Subcutaneous abdominal adipose tissue (tissue), 5 donors: ENCODE measurements at regions not wholly inside any gene's neighbourhood (a gene's known extent, or its start where the extent isn't known, plus 50 kb on each side); places are given as distances from the start of the nearest gene placed in this dataset.
"Not testable (repeated sequence)": the region's sequence is repeated elsewhere in the genome, so short reads cannot be mapped to it uniquely, and the experiment has no call there.

Experiments
- H3K27ac ChIP-seq: one replicate; pipeline ENCODE4 v1.7.0; 2013; ENCODE audit warnings: low read depth, mild to moderate bottlenecking, inconsistent platforms, low read length, moderate library complexity
- H3K27me3 ChIP-seq, 5 donors: one replicate each; pipeline ENCODE4 v1.7.0; 2013; ENCODE audit warnings: low read length in 5 of 5, inconsistent platforms in 1 of 5; ENCODE audit not compliant: control insufficient read depth in 5 of 5, insufficient read depth in 4 of 5
- H3K36me3 ChIP-seq, 5 donors: one replicate each; pipeline ENCODE4 v1.7.0; 2013; ENCODE audit warnings: low read length in 5 of 5; ENCODE audit not compliant: control insufficient read depth in 5 of 5, insufficient read depth in 5 of 5
- H3K4me1 ChIP-seq, 5 donors: one replicate each; pipeline ENCODE4 v1.7.0; 2013; ENCODE audit warnings: low read length in 5 of 5, mild to moderate bottlenecking in 3 of 5, moderate library complexity in 1 of 5; ENCODE audit not compliant: control insufficient read depth in 5 of 5, insufficient read depth in 5 of 5
- H3K4me3 ChIP-seq, 5 donors: one replicate each; pipeline ENCODE4 v1.7.0; 2013; ENCODE audit warnings: low read length in 5 of 5, low read depth in 1 of 5
- H3K9ac ChIP-seq, 5 donors: one replicate each; pipeline ENCODE4 v1.7.0; 2013; ENCODE audit warnings: low read length in 5 of 5, mild to moderate bottlenecking in 4 of 5, moderate library complexity in 3 of 5
- H3K9me3 ChIP-seq, 5 donors: one replicate each; pipeline ENCODE4 v1.7.0; 2013; ENCODE audit warnings: low read length in 5 of 5; ENCODE audit not compliant: control insufficient read depth in 5 of 5
- donor health status: healthy.
- donor health status: healthy.
- donor health status: healthy.
- donor health status: healthy.
- donor health status: healthy.

DNA sequence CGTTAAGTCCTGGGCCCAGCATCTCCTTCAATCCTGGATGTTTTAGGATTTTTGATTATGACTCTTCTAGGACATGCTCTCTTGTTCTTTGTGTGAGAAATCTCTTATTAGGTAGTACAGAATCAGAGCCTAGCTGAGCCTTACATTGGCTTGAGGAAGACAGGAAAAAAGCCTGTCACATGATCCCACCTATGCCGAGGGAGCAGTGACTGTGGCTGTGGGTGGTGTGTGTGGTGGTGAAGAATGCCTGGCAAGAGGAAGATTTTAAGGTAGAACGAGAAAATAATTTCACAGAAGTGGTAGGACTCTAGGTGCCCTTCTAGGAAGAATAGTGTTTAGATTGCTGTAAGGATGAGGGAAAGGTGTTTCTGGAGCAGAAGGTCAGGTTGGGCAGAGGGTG is 449.5 kb upstream of the PROX1 start:
- no peaks in the 10 kb centered on the region for H3K27me3 ChIP-seq
- no peak overlapping the region for H3K9ac ChIP-seq
- H3K9me3 ChIP-seq = no peaks in the 10 kb centered on the region
- no peak overlapping the region for H3K4me3 ChIP-seq
- H3K4me1 ChIP-seq = no peaks in the 10 kb centered on the region
- no peaks in the 10 kb centered on the region for H3K36me3 ChIP-seq
- H3K27ac ChIP-seq = no peak overlapping the region

DNA sequence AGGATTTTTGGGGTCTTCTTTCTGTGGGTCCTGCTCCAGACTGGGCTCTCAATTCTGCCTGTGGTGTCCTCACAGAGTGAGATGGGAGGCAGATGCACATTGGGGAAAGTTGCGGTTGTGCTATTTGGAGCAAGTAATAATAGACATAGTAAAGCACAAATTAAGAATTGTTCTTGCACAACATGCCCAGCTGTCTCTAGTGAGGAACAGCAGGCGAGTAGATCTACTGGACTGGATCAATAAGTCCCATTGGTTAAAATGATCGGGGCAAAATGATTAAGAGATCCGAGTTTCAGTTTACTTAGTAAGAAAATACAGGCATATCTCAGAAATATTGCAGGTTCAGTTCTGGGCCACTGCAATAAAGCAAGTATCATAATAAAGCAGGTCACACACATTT is 448.3 kb upstream of the PROX1 start:
- Histone ChIP-seq H3K36me3 (no peaks in the 10 kb centered on the region), H3K9me3 (no peaks in the 10 kb centered on the region), H3K27me3 (no peaks in the 10 kb centered on the region), H3K27ac (no peak overlapping the region), H3K4me3 (no peak overlapping the region), H3K9ac (no peak overlapping the region), H3K4me1 (no peaks in the 10 kb centered on the region)

DNA sequence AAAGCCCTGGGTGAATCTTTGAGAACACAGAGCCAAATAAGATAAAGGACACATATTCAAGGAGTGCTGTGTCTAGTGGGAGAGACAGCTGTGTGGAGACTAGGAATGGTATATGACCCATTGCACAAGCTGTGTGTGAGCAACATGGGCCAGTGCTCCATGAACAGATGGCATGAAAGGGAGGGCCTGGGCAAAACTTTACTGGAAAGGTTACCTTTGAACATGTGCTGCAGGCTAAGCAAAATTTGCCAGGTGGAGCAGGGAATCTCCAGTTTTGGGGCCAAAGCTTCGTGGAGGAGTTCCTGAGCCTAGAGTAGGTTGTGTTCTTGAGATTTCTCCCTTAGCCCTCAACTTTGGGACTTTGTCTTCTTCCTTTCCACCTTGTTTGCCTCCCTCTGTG is 446.1 kb upstream of the PROX1 start:
- H3K36me3 ChIP-seq = no peaks in the 10 kb centered on the region
- no peaks in the 10 kb centered on the region for H3K27me3 ChIP-seq
- no peak overlapping the region for H3K27ac ChIP-seq
- H3K9ac ChIP-seq = no peak overlapping the region
- no peaks in the 10 kb centered on the region for H3K9me3 ChIP-seq
- no peak overlapping the region for H3K4me3 ChIP-seq
- H3K4me1 ChIP-seq = no peaks in the 10 kb centered on the region

DNA sequence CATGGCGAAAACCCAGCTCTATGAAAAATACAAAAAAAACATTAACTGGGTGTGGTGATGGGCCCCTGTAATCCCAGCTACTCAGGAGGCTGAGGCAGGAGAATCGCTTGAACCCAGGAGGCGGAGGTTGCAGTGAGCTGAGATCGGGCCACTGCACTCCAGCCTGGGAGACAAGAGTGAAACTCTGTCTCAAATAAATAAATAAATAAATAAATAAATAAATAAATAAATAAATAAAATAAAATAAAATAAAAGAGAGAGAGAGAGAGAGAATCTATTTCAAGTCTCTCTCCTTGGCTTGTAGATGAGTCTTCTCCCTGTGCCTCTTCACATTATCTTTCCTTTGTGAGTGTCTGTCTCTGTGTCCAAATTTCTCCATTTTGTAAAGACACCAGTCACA is 442.6 kb upstream of the PROX1 start:
- not testable (repeated sequence) for H3K36me3 ChIP-seq, H3K4me1 ChIP-seq, H3K9ac ChIP-seq, H3K27me3 ChIP-seq, H3K27ac ChIP-seq, H3K4me3 ChIP-seq, H3K9me3 ChIP-seq

DNA sequence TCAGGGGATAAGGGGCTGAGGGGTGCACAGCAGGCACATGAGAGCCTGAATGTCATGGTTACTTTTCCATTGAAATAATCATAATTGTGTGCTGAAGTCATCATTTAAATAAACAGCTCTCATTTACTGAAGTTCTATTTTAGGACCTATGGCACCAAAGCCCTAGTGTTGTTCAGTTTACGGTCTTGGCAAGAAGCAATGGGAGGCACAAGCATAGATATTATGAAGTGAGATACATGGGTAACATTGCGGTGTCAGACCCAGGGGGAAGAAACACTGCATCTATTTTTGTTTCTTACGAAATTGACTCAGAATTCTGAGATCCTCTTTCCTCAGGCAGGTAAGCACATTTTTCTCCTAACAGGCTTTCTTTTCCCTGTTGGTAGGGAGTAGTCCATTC is 437.8 kb upstream of the PROX1 start:
- Histone ChIP-seq H3K4me3 (no peak overlapping the region), H3K4me1 (no peaks in the 10 kb centered on the region), H3K27me3 (no peaks in the 10 kb centered on the region), H3K36me3 (no peaks in the 10 kb centered on the region), H3K9ac (no peak overlapping the region), H3K27ac (no peak overlapping the region), H3K9me3 (no peaks in the 10 kb centered on the region)

DNA sequence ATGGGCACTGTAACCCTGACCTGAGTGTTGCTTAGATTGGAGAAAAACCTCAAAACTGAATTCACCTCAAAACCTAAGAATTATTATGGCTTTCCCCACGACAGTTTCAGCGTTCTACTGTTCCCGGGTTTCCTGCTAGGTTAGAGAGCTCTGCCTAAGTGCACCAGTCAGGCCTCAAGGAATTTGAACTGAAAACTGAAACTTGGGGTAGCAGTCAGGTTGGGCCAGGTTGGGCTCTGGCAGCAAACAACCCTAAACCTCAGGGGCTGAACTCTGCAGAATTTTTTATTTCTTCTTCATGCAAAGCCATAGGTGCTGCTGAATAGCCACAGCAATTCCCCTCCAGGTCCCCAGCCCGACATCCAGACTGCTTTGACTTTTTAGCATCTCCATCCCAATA is 437.0 kb upstream of the PROX1 start:
- Histone ChIP-seq H3K27me3 (no peaks in the 10 kb centered on the region), H3K9me3 (no peaks in the 10 kb centered on the region), H3K4me3 (no peak overlapping the region), H3K27ac (no peak overlapping the region), H3K36me3 (no peaks in the 10 kb centered on the region), H3K9ac (no peak overlapping the region), H3K4me1 (no peaks in the 10 kb centered on the region)

DNA sequence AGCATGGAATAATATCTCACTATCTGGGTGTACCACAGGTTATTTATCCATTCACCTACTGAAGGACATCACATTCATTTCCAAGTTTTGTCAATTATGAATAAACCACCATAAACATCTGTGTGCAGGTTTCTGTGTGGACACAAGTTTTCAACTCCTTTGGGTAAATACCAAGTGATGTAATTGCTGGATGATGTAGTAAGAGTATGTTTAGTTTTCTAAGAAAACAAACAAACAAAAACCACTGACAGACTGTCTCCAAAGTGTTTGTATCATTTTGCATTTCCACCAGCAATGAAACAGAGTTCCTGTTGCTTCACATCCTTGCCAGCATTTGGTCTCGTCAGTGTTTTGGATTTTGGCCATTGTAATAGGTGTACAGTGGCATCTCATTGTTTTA is 435.7 kb upstream of the PROX1 start:
- no peaks in the 10 kb centered on the region for H3K4me1 ChIP-seq

DNA sequence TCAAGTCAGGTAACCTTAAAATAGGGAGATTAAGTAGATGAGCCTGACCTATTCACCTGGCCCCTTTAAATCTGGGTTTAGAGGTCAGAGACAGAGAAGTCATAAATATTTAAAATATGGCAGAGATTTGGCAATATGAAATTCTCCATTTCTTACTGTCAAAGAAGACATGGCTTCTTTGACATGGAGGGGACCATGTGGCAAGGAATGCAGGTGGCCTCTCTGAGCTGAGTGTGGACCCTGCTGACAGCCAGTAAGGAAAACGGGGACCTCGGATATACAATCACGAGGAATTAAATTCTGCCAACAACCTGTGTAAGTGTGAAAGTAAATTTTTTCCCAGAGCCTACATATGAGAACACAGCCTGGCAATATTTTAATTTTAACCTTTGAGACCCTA is 427.5 kb upstream of the PROX1 start:
- peaks cover 0 to 14% (median 8%) of the 10 kb centered on the region in 5 donors for H3K9me3 ChIP-seq
- no peak overlapping the region for H3K27ac ChIP-seq
- no peaks in the 10 kb centered on the region for H3K27me3 ChIP-seq
- H3K9ac ChIP-seq = no peak overlapping the region
- no peak overlapping the region for H3K4me3 ChIP-seq
- H3K4me1 ChIP-seq = no peaks in the 10 kb centered on the region
- no peaks in the 10 kb centered on the region for H3K36me3 ChIP-seq

More for the DNA sequence above, 435.7 kb upstream of the PROX1 start:
- H3K27ac ChIP-seq = no peak overlapping the region
- H3K9me3 ChIP-seq = no peaks in the 10 kb centered on the region
- no peaks in the 10 kb centered on the region for H3K36me3 ChIP-seq
- no peaks in the 10 kb centered on the region for H3K27me3 ChIP-seq
- H3K9ac ChIP-seq = no peak overlapping the region
- no peak overlapping the region for H3K4me3 ChIP-seq

DNA sequence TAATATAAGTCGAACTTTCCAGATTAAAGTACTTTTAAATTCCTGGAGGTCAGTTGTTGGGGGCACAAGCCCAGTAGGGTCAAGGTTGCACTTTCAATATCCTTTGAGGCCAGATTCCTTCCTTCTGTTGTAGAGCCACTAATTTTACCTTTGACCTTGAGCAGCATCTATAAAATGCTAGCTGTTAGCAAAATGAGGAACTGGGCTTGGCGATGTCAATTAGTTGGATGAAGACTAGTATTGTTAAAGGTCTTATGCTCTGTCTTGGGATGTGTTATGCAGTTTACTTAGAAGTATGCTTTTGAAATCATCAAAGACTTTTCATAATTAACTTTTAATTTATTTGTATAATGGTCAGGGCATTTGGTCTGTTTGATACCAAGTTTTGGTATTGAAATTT is 425.9 kb upstream of the PROX1 start:
- Histone ChIP-seq H3K9ac (no peak overlapping the region), H3K4me3 (no peak overlapping the region), H3K4me1 (no peaks in the 10 kb centered on the region), H3K36me3 (no peaks in the 10 kb centered on the region), H3K27me3 (no peaks in the 10 kb centered on the region), H3K27ac (no peak overlapping the region), H3K9me3 (peaks cover 0 to 14% (median 8%) of the 10 kb centered on the region in 5 donors)

DNA sequence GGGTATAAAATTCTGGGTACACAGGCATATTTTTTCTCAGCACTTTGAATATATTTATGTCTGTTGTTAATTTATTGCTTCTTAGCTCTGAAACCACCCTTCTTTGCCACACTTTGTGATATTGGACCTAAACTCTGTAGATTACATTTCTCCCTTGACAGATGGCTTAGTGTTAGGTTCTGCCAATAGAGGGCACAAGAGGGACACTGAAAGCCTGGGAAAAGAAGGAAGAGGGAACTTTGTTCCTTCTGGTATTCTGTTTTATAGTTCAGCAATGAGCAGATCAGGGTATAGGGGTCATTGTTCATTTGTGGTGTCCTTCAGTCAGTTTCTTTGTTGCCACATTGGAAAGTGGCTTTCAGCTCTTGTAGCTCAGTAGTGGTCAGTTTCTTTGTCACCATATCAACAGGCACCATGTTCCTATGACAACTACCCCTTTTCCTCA is 423.5 kb upstream of the PROX1 start:
- no peaks in the 10 kb centered on the region for H3K4me1 ChIP-seq
- no peaks in the 10 kb centered on the region for H3K27me3 ChIP-seq
- H3K9ac ChIP-seq = no peak overlapping the region
- no peaks in the 10 kb centered on the region for H3K36me3 ChIP-seq
- H3K27ac ChIP-seq = no peak overlapping the region
- peaks cover 0 to 14% (median 8%) of the 10 kb centered on the region in 5 donors for H3K9me3 ChIP-seq
- no peak overlapping the region for H3K4me3 ChIP-seq
